ENCODE measurements at regions not wholly inside any gene's neighbourhood (a gene's known extent, or its start where the extent isn't known, plus 50 kb on each side); places are given as distances from the start of the nearest gene placed in this dataset.
"Not testable (repeated sequence)": the region's sequence is repeated elsewhere in the genome, so short reads cannot be mapped to it uniquely, and the experiment has no call there.

DNA sequence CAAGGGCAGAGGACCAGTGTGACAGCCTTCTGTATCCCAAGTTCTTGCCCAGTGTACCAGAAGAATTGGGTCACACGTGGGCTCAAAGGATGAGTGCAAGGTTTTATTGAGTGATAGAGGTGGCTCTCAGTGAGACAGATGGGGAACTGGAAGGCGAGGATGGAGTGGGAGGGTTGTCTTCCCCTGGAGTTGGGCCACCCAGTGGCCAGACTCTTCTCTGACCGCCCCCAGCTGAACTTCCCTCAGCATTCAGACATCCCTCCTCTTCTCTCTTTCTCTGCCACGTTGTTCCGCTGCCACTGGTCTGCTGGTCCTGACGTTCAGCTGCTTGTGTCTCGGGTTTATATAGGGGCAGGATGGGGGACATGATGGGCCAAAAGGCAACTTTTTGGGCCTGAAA is 150.1 kb upstream of the IVNS1ABP start:
- DNase-seq (ENCODE audit: low spot score) = no peak

DNA sequence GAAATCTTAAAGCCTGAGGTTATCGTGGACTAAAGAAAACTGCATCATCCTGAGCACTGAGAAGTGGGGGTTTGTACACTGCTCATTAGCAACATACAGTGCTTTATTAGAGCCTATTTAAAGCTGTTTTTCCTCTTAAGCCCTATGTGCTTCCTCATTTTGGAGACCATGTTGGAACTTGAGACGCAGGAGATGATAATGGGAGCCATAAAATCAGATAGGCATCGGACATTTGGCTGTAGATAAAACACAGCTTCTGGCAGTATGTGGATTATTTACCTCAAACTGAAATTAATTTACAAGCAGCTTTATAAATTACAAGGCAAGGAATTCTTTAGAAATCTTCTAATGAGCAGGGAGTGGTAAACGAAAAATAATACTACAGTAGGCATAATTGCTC is 147.7 kb upstream of the IVNS1ABP start:
- no peak for DNase-seq (ENCODE audit: low spot score)

DNA sequence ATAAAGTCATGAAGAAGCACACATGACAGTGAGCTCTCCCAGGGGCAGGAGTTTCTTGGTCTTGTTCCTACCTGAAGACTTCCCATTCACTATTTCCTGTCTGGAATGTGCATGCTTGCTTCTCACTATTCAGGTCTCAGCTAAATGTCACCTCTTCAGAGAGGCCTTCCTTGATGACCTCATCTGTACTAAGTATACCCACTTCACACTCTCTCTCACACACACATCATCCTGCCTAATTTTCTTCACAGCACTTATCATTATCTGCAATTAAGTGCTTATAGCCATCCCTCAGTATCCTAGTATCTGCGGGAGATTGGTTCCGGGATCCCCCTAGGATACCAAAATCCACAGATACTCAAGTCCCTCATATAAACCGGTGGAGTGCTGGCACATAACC is 146.4 kb upstream of the IVNS1ABP start:
- DNase-seq (ENCODE audit: low spot score) = no peak

- no peak for DNase-seq (ENCODE audit: low spot score)
Measured at GRCh38 chr1:185463011-185463410, 146.0 kb upstream of the IVNS1ABP start.

DNA sequence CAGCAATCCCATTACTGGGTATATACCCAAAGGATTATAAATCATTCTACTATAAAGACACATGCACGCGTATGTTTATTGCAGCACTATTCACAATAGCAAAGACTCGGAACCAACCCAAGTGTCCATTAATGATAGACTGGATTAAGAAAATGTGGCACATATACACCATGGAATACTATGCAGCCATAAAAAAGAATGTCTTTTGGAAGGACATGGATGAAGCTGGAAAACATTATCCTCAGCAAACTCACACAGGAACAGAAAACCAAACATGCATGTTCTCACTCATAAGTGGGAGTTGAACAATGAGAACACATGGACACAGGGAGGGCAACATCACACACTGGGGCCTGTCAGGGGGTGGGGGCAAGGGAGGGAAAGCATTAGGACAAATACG is 143.7 kb upstream of the IVNS1ABP start:
- not testable (repeated sequence) for DNase-seq (ENCODE audit: low spot score)

DNA sequence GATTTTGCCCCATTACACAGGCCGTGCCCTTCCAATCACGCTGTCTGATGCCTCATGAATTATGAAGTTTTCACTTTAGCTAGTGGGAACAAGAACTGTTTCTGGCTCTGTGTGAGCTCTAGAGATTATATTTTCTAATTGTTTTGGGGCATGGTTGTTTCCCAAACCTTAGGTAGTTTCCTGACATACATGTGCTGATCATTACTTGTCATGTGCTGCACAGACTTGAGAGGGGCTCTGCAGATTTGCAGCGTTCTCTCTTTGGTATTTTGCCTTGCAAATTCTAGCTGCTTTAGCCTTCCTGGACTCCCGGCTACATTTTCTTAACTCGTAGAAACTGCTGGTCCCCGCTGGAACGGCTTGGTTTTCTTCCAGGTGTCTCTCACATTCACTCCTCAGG is 142.1 kb upstream of the IVNS1ABP start:
- DNase-seq (ENCODE audit: low spot score) = no peak

- no peak for DNase-seq (ENCODE audit: low spot score)
Measured at GRCh38 chr1:185458670-185459069, 141.6 kb upstream of the IVNS1ABP start.

GRCh38 chr1:185453496-185454192 is 136.6 kb upstream of the IVNS1ABP start:
- DNase-seq (ENCODE audit: low spot score) = no peak

DNA sequence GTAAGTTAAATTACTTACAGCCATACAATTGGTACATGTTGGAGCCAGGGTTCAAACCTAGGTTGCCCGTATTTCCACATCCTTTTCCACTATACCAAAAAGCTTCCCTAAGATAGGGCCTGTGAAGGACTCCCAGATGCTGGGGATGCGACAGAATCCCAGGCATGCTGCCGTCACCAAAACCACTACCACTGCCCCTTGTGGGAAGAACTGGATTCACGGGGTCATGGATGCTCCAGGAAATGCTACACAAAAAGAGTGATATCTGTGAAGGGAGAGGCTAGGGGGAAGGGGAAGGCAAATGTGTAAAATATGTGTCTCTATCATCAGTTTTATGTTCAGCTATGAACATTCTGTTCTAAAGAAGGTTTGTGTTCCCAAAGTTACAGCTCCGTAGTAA is 133.9 kb upstream of the IVNS1ABP start:
- no peak for DNase-seq (ENCODE audit: low spot score)

- DNase-seq (ENCODE audit: low spot score) = no peak
Measured at GRCh38 chr1:185450060-185450788, 133.2 kb upstream of the IVNS1ABP start.

DNA sequence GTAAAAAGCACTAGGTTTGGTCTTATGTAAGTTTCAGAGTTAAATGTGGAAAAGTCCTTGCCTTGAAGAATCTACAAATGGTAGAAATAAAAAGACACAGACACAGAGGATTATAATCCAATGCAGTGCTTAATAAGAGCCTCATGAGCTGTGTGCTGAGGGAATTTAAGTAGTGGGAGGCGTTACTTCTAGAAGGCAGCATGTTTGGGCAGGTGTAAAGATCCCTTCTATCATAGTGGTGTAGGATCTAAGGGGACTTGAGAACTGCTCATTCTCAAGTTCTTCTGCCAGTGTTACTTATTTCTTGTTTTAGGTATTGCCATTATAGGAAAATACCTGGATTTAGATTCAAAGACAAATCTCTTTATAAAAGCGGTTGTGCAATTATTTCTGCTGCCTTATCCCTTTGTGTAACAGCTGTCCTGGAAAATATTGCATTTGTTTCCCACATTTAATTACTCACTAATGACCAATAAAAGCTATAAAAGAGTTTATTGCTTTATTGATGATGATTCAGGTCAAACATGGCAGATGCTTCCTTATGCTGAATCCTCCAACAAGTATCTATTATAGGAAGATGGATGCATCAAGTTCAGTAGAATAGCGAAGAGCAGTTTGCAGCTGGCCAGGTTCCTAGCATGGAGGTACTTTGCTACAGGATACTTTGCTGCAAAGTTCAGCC is 132.5 kb upstream of the IVNS1ABP start:
- peak; percentile 16 for DNase-seq (ENCODE audit: low spot score)

- no peak for DNase-seq (ENCODE audit: low spot score)
Measured at GRCh38 chr1:185448591-185449186, 131.6 kb upstream of the IVNS1ABP start.

GRCh38 chr1:185446131-185446530 is 129.1 kb upstream of the IVNS1ABP start:
- no peak for DNase-seq (ENCODE audit: low spot score)

DNA sequence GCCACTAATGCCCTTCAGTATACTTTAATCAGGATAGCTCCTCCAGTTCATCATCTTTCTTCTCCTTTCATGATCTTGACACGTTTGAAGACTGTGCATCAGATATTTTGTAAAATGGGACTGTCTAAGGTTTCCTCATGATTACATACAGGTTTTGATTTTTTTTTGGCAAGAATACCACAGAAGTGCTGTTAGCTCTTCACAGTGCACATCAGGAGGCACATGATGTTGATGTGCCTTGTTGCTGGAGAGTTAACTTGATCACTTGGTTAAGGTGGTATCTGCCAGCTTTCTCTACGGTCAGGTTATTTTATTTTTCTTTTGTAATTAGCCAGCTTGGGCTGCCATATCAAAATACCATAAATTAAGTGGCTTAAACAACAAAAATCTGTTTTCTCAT is 128.6 kb upstream of the IVNS1ABP start:
- DNase-seq (ENCODE audit: low spot score) = no peak

GRCh38 chr1:185444676-185445075 is 127.6 kb upstream of the IVNS1ABP start:
- no peak for DNase-seq (ENCODE audit: low spot score)

- DNase-seq (ENCODE audit: low spot score) = no peak
Measured at GRCh38 chr1:185442050-185442449, 125.0 kb upstream of the IVNS1ABP start.

- DNase-seq (ENCODE audit: low spot score) = peak; percentile 60
Measured at GRCh38 chr1:185441605-185442004, 124.6 kb upstream of the IVNS1ABP start.

DNA sequence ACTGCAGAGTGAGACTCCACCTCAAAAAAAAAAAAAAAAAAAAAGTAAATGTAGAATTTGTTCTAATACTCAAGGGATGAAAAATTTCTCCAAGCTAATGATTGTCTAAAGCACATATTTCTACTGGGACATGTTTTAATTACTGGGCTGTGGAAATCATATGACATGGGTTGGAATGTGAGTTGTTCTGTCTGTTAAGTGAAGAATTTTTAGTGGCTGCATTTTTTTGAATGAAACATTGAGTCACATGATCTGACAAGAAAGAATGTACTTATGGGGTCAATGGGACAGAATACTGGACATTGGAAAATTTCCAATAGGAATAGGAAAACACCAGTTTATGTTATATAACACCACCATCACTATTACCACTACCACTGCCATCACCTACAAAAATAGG is 123.8 kb upstream of the IVNS1ABP start:
- no peak for DNase-seq (ENCODE audit: low spot score)

GRCh38 chr1:185439727-185440415 is 122.8 kb upstream of the IVNS1ABP start:
- peak; percentile 37 for DNase-seq (ENCODE audit: low spot score)

- DNase-seq (ENCODE audit: low spot score) = no peak
Measured at GRCh38 chr1:185438936-185439335, 121.9 kb upstream of the IVNS1ABP start.

GRCh38 chr1:185435696-185436379 is 118.8 kb upstream of the IVNS1ABP start:
- no peak for DNase-seq (ENCODE audit: low spot score)

- DNase-seq (ENCODE audit: low spot score) = no peak
Measured at GRCh38 chr1:185434721-185435120, 117.7 kb upstream of the IVNS1ABP start.
